ENCODE measurements at regions not wholly inside any gene's neighbourhood (a gene's known extent, or its start where the extent isn't known, plus 50 kb on each side); places are given as distances from the start of the nearest gene placed in this dataset.

DNA sequence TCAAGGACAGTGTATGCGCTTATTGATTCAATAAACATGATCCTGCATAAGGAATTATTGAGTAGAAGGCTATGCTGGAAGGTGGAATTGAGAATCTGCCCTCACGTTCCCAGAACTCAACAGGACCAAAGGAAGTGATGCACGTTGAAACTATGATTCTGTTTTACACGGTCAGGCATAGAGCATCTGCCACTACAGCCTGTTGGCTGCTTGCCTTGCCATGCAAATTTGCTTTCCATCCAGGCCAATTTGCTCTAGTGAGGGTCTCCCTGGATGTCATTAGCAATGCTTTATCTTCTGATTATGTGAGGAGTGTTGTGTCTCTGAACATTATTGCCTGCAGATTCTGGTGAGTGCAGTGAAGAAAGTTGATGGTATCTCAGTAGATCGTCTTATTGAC lies 132.9 kb downstream of the ADRA2A start:
- H3F3A ChIP-seq (ENCODE audit: insufficient read depth, low read depth), result peaks cover 8% of the 10 kb centered on the region; the same call in 1 of the 2 replicates
- H2AFZ ChIP-seq, result no peak overlapping the region
- no peaks in the 10 kb centered on the region for H3K79me2 ChIP-seq (ENCODE audit: low read depth)
- H3K4me1 ChIP-seq (replicated peaks; ENCODE audit: insufficient read depth), result peaks cover 19% of the 10 kb centered on the region
- intact Hi-C loops (cut with micrococcal nuclease; ENCODE audit: unreplicated experiment), result no loop called here
- H3K27me3 ChIP-seq (ENCODE audit: insufficient read depth, low read depth), result no peaks in the 10 kb centered on the region
- ChIA-PET POLR2A (ENCODE audit: unreplicated experiment) (no interaction called here), CTCF (no interaction called here)
- H4K20me1 ChIP-seq (ENCODE audit: insufficient read depth), result no peaks in the 10 kb centered on the region
- no peak for DNase-seq
- no peak overlapping the region for H3K4me2 ChIP-seq
- no peak overlapping the region for H3K27ac ChIP-seq
- no TSS peak for BruUV-seq (replicated peaks)
- H3K9me2 ChIP-seq (ENCODE audit: insufficient read depth), result no peaks in the 10 kb centered on the region
- no peak for TF ChIP-seq EZH2 (IDR thresholded peaks at IDR 0.05; ENCODE audit: low read depth)
- TF ChIP-seq, protein P1, sequence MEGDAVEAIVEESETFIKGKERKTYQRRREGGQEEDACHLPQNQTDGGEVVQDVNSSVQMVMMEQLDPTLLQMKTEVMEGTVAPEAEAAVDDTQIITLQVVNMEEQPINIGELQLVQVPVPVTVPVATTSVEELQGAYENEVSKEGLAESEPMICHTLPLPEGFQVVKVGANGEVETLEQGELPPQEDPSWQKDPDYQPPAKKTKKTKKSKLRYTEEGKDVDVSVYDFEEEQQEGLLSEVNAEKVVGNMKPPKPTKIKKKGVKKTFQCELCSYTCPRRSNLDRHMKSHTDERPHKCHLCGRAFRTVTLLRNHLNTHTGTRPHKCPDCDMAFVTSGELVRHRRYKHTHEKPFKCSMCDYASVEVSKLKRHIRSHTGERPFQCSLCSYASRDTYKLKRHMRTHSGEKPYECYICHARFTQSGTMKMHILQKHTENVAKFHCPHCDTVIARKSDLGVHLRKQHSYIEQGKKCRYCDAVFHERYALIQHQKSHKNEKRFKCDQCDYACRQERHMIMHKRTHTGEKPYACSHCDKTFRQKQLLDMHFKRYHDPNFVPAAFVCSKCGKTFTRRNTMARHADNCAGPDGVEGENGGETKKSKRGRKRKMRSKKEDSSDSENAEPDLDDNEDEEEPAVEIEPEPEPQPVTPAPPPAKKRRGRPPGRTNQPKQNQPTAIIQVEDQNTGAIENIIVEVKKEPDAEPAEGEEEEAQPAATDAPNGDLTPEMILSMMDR (conservative IDR thresholded peaks at IDR 0.05), result no peak
- no peak overlapping the region for H3K4me3 ChIP-seq
- no peaks in the 10 kb centered on the region for H3K9me3 ChIP-seq (ENCODE audit: insufficient read depth, low read depth)
- H3K36me3 ChIP-seq (ENCODE audit: low read depth), result no peaks in the 10 kb centered on the region

DNA sequence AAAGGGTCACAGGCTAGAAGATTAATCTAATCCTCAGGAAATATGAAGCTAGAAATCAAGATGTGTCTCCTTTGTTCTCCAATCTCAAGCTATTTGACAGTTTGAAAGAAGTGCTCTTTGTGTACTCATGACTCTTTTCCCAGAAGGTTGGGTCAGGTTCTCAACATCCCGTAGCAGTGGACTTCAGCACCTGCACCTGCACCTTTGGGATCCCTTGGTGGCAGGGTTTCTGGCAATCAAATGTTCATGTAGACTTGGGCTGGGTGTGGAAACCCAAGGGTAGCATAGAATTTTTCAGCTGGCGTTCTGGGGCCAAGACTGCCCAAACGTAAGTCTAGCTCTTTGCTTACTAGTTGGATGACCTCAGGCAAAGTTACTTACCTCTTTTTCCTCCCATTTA lies 134.4 kb downstream of the ADRA2A start:
- no peaks in the 10 kb centered on the region for H3K9me3 ChIP-seq (ENCODE audit: insufficient read depth, low read depth)
- no peaks in the 10 kb centered on the region for H4K20me1 ChIP-seq (ENCODE audit: insufficient read depth)
- no peaks in the 10 kb centered on the region for H3K36me3 ChIP-seq (ENCODE audit: low read depth)
- H2AFZ ChIP-seq, result no peak overlapping the region
- H3K9me2 ChIP-seq (ENCODE audit: insufficient read depth), result no peaks in the 10 kb centered on the region
- POLR2A ChIA-PET (ENCODE audit: unreplicated experiment), result interaction anchor here (0.7 kb wide), 1 partner anchor 1534 kb away, joined by 4 read pairs; no protein-coding TSS in a partner anchor
- H3F3A ChIP-seq (ENCODE audit: insufficient read depth, low read depth), result peaks cover 8% of the 10 kb centered on the region; the same call in 1 of the 2 replicates
- no peaks in the 10 kb centered on the region for H3K79me2 ChIP-seq (ENCODE audit: low read depth)
- H3K4me2 ChIP-seq, result peak overlapping the region; percentile 48
- H3K4me3 ChIP-seq, result no peak overlapping the region
- H3K4me1 ChIP-seq (replicated peaks; ENCODE audit: insufficient read depth), result peaks cover 19% of the 10 kb centered on the region
- peak overlapping the region; percentile 51 for H3K27ac ChIP-seq
- BruUV-seq (replicated peaks), result no TSS peak
- TF ChIP-seq, protein P1 (conservative IDR thresholded peaks at IDR 0.05), result no peak
- TF ChIP-seq EZH2 (IDR thresholded peaks at IDR 0.05; ENCODE audit: low read depth), result no peak
- DNase-seq, result peak in 1 of 2 experiments; percentile 2
- CTCF ChIA-PET, result no interaction called here
- H3K27me3 ChIP-seq (ENCODE audit: insufficient read depth, low read depth), result no peaks in the 10 kb centered on the region
- intact Hi-C loops (cut with micrococcal nuclease; ENCODE audit: unreplicated experiment), result no loop called here

DNA sequence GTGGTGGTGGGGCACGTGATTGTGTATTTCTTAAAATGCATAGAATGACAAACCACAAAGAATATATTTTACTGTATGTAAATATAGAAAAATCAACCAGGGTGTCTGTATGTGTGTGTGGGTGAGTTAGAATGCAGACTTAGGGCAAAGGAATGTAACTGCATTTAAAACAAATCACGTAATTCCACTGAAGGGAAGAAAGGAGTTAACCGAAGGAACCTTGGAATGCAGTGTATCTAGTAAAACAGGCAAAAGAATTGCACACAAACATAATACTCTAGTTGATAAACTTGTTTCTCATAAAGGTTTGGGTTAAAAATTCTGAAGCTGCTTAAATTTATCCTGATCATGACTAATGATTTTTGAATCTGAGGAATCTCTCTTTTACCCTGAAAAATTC lies 134.9 kb downstream of the ADRA2A start:
- no TSS peak for BruUV-seq (replicated peaks)
- CTCF ChIA-PET, result no interaction called here
- DNase-seq, result peak in 1 of 2 experiments; percentile 87

More for the DNA sequence above, 134.9 kb downstream of the ADRA2A start:
- Histone ChIP-seq H3K4me3 (no peak overlapping the region), H3K27me3 (ENCODE audit: insufficient read depth, low read depth) (no peaks in the 10 kb centered on the region), H3F3A (ENCODE audit: insufficient read depth, low read depth) (peaks cover 8% of the 10 kb centered on the region; the same call in 1 of the 2 replicates), H3K36me3 (ENCODE audit: low read depth) (no peaks in the 10 kb centered on the region), H2AFZ (no peak overlapping the region), H3K4me2 (peak overlapping the region; percentile 48), H3K4me1 (replicated peaks; ENCODE audit: insufficient read depth) (peaks cover 19% of the 10 kb centered on the region), H3K9me2 (ENCODE audit: insufficient read depth) (no peaks in the 10 kb centered on the region), H3K27ac (peak overlapping the region; percentile 51), H4K20me1 (ENCODE audit: insufficient read depth) (no peaks in the 10 kb centered on the region), H3K9me3 (ENCODE audit: insufficient read depth, low read depth) (no peaks in the 10 kb centered on the region), H3K79me2 (ENCODE audit: low read depth) (no peaks in the 10 kb centered on the region)
- POLR2A ChIA-PET (ENCODE audit: unreplicated experiment), result no interaction called here
- intact Hi-C loops (cut with micrococcal nuclease; ENCODE audit: unreplicated experiment), result no loop called here
- TF ChIP-seq EZH2 (IDR thresholded peaks at IDR 0.05; ENCODE audit: low read depth), result no peak
- TF ChIP-seq, protein P1 (conservative IDR thresholded peaks at IDR 0.05), result no peak
